ENCODE measurements at regions not wholly inside any gene's neighbourhood (a gene's known extent, or its start where the extent isn't known, plus 50 kb on each side); places are given as distances from the start of the nearest gene placed in this dataset.
"Not testable (repeated sequence)": the region's sequence is repeated elsewhere in the genome, so short reads cannot be mapped to it uniquely, and the experiment has no call there.

- no peak overlapping the region for H3K4me3 ChIP-seq (ENCODE audit: low read length)
- DNase-seq (ENCODE audit: low read depth) = peak; percentile 19
- peak; percentile 33 for TF ChIP-seq CTCF (conservative IDR thresholded peaks at IDR 0.05; ENCODE audit: low read length)
Measured at GRCh38 chr6:44001318-44002066, 125.8 kb downstream of the MRPL14 start.

GRCh38 chr6:44000164-44000842 is 126.9 kb downstream of the MRPL14 start:
- no peak for TF ChIP-seq CTCF (conservative IDR thresholded peaks at IDR 0.05; ENCODE audit: low read length)
- no peak for DNase-seq (ENCODE audit: low read depth)

GRCh38 chr6:43999628-44000027 is 127.6 kb downstream of the MRPL14 start:
- TF ChIP-seq CTCF (conservative IDR thresholded peaks at IDR 0.05; ENCODE audit: low read length) = no peak
- DNase-seq (ENCODE audit: low read depth) = no peak
- no peak overlapping the region for H3K4me3 ChIP-seq (ENCODE audit: low read length)

More at GRCh38 chr6:44000164-44000842, 126.9 kb downstream of the MRPL14 start:
- no peak overlapping the region for H3K4me3 ChIP-seq (ENCODE audit: low read length)

GRCh38 chr6:43998592-43999243 is 128.5 kb downstream of the MRPL14 start:
- H3K4me3 ChIP-seq (ENCODE audit: low read length); DNase-seq (ENCODE audit: low read depth): not testable (repeated sequence)

GRCh38 chr6:43997990-43998585 is 129.2 kb downstream of the MRPL14 start:
- H3K4me3 ChIP-seq (ENCODE audit: low read length); DNase-seq (ENCODE audit: low read depth): not testable (repeated sequence)

GRCh38 chr6:43997345-43997677 is 129.9 kb downstream of the MRPL14 start:
- no peak overlapping the region for H3K4me3 ChIP-seq (ENCODE audit: low read length)
- TF ChIP-seq CTCF (conservative IDR thresholded peaks at IDR 0.05; ENCODE audit: low read length) = no peak
- no peak for DNase-seq (ENCODE audit: low read depth)

- DNase-seq (ENCODE audit: low read depth) = no peak
- H3K4me3 ChIP-seq (ENCODE audit: low read length) = no peak overlapping the region
- no peak for TF ChIP-seq CTCF (conservative IDR thresholded peaks at IDR 0.05; ENCODE audit: low read length)
Measured at GRCh38 chr6:43996618-43997344, 130.5 kb downstream of the MRPL14 start.

All from AG10803 (cell line).